ENCODE measurements at regions not wholly inside any gene's neighbourhood (a gene's known extent, or its start where the extent isn't known, plus 50 kb on each side); places are given as distances from the start of the nearest gene placed in this dataset.

DNA sequence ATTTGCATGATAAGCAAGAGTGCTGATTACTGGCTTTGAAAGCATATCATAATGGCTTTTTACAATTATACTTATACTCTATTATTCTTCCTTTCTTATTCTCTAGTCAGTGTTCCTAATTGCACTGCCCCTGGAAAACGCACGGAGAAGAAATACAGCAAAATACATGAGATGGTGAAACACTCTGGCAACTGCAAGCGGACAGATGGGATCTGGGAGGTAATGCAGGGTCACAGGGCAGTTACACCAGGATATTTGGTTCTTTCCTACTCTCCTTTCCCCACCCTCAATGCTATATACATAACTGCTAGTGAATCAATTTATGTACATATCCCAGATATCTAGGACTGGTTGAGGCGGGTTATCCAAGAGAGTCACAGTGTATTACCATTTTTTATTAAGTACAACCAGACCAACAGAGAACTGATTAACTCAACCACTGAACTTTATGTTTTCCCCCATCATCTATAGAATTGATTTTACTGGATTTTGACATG, 423.7 kb downstream of the ZSWIM6 start:
- H3K4me3 ChIP-seq (ENCODE audit: low read depth, low read length), result no peak overlapping the region
- DNase-seq (ENCODE audit: low read depth), result no peak
- TF ChIP-seq MYC (IDR thresholded peaks at IDR 0.05; ENCODE audit: low read depth, low read length) (no peak), POLR2A (IDR thresholded peaks at IDR 0.05; ENCODE audit: extremely low read depth, insufficient read length) (no peak)
- TF ChIP-seq, protein P1, sequence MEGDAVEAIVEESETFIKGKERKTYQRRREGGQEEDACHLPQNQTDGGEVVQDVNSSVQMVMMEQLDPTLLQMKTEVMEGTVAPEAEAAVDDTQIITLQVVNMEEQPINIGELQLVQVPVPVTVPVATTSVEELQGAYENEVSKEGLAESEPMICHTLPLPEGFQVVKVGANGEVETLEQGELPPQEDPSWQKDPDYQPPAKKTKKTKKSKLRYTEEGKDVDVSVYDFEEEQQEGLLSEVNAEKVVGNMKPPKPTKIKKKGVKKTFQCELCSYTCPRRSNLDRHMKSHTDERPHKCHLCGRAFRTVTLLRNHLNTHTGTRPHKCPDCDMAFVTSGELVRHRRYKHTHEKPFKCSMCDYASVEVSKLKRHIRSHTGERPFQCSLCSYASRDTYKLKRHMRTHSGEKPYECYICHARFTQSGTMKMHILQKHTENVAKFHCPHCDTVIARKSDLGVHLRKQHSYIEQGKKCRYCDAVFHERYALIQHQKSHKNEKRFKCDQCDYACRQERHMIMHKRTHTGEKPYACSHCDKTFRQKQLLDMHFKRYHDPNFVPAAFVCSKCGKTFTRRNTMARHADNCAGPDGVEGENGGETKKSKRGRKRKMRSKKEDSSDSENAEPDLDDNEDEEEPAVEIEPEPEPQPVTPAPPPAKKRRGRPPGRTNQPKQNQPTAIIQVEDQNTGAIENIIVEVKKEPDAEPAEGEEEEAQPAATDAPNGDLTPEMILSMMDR (IDR thresholded peaks at IDR 0.05; ENCODE audit: low read depth, low read length), result no peak
- TF ChIP-seq, protein P2, sequence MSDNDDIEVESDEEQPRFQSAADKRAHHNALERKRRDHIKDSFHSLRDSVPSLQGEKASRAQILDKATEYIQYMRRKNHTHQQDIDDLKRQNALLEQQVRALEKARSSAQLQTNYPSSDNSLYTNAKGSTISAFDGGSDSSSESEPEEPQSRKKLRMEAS (IDR thresholded peaks at IDR 0.05; ENCODE audit: low read depth, low read length), result no peak

DNA sequence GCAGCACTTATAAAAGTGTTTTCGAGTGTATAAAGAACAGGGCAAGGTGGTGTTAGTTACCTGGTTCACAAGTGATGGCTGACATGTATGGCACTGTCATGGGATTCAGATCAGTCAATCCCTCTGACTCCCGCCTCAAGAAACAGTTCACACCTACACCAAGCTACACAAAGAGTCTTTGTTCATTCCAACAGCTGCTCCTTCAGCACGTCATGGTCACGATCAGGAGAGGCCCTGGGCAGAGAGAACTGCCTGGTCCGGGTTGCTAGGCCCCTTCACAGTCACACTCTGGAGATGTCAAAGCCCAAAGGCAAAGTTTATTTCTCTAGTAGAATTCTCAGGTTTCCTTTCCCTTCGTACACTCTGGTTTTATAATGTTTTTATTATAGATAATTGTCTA, 426.7 kb downstream of the ZSWIM6 start:
- no peak for DNase-seq (ENCODE audit: low read depth)
- TF ChIP-seq, protein P2 (IDR thresholded peaks at IDR 0.05; ENCODE audit: low read depth, low read length), result no peak
- TF ChIP-seq MYC (IDR thresholded peaks at IDR 0.05; ENCODE audit: low read depth, low read length) (no peak), POLR2A (IDR thresholded peaks at IDR 0.05; ENCODE audit: extremely low read depth, insufficient read length) (no peak)
- TF ChIP-seq, protein P1 (IDR thresholded peaks at IDR 0.05; ENCODE audit: low read depth, low read length), result no peak

DNA sequence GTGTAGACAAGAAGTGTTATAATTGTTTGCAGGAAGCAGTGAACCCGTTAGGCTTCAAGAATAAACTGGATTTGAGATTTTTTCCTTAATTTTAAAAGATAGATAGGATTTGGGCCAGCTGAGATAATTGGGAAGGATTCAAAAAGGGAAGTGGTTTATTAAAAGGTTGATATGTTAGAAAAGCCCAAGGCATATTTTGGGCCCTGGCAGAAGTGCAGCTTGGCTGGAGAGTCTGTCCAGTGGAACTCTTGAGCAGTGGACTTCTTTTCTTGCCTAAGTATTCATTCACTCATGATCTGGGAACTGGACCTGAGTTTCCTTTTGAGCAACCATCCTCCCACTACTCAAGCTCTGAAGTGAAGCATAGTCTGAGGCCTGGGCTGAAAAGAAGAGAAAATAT, 433.4 kb downstream of the ZSWIM6 start:
- TF ChIP-seq, protein P2 (IDR thresholded peaks at IDR 0.05; ENCODE audit: low read depth, low read length), result no peak
- TF ChIP-seq MYC (IDR thresholded peaks at IDR 0.05; ENCODE audit: low read depth, low read length) (no peak), POLR2A (IDR thresholded peaks at IDR 0.05; ENCODE audit: extremely low read depth, insufficient read length) (no peak)
- no peak for DNase-seq (ENCODE audit: low read depth)
- H3K4me3 ChIP-seq (ENCODE audit: low read depth, low read length), result no peak overlapping the region

More for the DNA sequence above, 426.7 kb downstream of the ZSWIM6 start:
- H3K4me3 ChIP-seq (ENCODE audit: low read depth, low read length), result no peak overlapping the region

DNA sequence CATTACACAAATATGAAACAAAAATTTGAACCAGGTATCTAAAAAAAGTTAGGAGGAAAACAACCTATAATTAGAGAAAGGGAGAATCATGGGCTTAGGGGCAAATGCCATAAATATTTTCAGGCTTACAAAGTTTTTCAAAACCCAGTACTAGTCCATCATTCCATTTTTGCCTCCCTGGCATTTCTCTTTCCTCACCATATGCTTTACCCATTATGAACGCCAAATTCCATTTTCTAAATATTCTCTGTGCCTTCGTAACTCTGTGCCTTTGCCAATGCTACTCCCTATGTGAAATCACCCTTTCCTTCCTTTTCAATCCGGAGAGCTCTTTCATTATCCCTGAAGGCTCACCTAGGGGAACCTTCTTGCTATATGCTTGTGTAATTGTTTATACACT, 434.1 kb downstream of the ZSWIM6 start:
- no peak for TF ChIP-seq MYC (IDR thresholded peaks at IDR 0.05; ENCODE audit: low read depth, low read length)
- no peak for TF ChIP-seq POLR2A (IDR thresholded peaks at IDR 0.05; ENCODE audit: extremely low read depth, insufficient read length)
- TF ChIP-seq, protein P2 (IDR thresholded peaks at IDR 0.05; ENCODE audit: low read depth, low read length), result no peak
- TF ChIP-seq, protein P1 (IDR thresholded peaks at IDR 0.05; ENCODE audit: low read depth, low read length), result no peak
- DNase-seq (ENCODE audit: low read depth), result no peak
- no peak overlapping the region for H3K4me3 ChIP-seq (ENCODE audit: low read depth, low read length)

DNA sequence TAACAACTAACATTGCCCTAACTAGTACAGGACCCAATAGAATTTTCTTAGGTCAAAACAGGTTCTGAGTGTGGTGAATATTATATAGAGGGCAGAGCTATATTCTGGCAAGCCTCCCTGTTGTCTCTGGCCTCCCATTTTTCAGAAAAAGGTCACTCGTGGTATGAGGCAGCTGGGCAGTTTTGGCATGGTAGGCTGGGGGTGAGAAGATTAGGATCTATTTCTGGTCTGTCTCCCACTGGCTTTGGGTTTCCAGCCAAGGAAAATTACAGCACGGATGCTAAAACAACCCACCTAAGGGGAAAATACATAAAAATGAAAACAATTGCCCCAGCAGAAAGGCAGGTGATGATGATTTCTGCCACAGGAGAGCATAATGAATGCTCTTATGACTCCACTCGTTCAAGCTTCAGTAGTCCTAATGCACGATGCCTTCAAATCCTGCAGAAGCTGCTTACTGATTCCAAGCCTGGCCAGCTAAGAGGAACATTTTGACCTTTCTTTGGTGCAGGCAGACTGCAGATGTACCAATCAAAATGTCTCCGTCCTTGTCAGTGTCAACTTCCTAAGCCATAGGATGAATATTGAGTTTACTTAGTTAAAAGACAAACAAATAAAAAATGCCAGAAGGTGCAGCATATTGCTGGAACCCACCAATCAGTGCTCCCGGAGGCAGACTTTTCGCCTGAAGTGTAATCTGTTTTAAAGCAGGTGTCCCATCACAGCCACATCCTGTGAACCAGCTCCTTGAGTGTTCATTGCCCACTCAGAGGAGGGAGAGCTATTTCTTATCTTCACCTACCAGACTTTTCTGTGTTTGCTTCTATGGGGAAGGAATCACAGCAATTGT, 435.4 kb downstream of the ZSWIM6 start:
- DNase-seq (ENCODE audit: low read depth), result no peak

More for the DNA sequence above, 435.4 kb downstream of the ZSWIM6 start:
- no peak overlapping the region for H3K4me3 ChIP-seq (ENCODE audit: low read depth, low read length)
- TF ChIP-seq, protein P1 (IDR thresholded peaks at IDR 0.05; ENCODE audit: low read depth, low read length), result no peak
- TF ChIP-seq MYC (IDR thresholded peaks at IDR 0.05; ENCODE audit: low read depth, low read length) (no peak), POLR2A (IDR thresholded peaks at IDR 0.05; ENCODE audit: extremely low read depth, insufficient read length) (no peak)
- TF ChIP-seq, protein P2 (IDR thresholded peaks at IDR 0.05; ENCODE audit: low read depth, low read length), result no peak

Data from NB4 (cell line).